ENCODE measurements at regions not wholly inside any gene's neighbourhood (a gene's known extent, or its start where the extent isn't known, plus 50 kb on each side); places are given as distances from the start of the nearest gene placed in this dataset.
A peak's percentile ranks its signal among the peaks of the same experiment; 100 is the strongest.

- Histone ChIP-seq H3K4me3 (no peak overlapping the region), H3K9me3 (no peaks in the 10 kb centered on the region), H3K27ac (no peak overlapping the region), H3K4me1 (no peaks in the 10 kb centered on the region), H3K27me3 (no peaks in the 10 kb centered on the region), H3K36me3 (no peaks in the 10 kb centered on the region)
- DNase-seq, result no peak
- intact Hi-C loops (cut with DNase I; ENCODE audit: low total_unique reads), result no loop called here
- no peak for TF ChIP-seq POLR2A (IDR thresholded peaks at IDR 0.05)
- no peak for TF ChIP-seq EP300 (IDR thresholded peaks at IDR 0.05)
- TF ChIP-seq, protein P1, sequence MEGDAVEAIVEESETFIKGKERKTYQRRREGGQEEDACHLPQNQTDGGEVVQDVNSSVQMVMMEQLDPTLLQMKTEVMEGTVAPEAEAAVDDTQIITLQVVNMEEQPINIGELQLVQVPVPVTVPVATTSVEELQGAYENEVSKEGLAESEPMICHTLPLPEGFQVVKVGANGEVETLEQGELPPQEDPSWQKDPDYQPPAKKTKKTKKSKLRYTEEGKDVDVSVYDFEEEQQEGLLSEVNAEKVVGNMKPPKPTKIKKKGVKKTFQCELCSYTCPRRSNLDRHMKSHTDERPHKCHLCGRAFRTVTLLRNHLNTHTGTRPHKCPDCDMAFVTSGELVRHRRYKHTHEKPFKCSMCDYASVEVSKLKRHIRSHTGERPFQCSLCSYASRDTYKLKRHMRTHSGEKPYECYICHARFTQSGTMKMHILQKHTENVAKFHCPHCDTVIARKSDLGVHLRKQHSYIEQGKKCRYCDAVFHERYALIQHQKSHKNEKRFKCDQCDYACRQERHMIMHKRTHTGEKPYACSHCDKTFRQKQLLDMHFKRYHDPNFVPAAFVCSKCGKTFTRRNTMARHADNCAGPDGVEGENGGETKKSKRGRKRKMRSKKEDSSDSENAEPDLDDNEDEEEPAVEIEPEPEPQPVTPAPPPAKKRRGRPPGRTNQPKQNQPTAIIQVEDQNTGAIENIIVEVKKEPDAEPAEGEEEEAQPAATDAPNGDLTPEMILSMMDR (IDR thresholded peaks at IDR 0.05), result no peak
- WGBS, 5 donors, result 35 to 63% (median 42%) methylated on average over 3 of the region's 3 CpGs
Measured at GRCh38 chr4:116942315-116942714, 143.1 kb downstream of the TRAM1L1 start.

DNA sequence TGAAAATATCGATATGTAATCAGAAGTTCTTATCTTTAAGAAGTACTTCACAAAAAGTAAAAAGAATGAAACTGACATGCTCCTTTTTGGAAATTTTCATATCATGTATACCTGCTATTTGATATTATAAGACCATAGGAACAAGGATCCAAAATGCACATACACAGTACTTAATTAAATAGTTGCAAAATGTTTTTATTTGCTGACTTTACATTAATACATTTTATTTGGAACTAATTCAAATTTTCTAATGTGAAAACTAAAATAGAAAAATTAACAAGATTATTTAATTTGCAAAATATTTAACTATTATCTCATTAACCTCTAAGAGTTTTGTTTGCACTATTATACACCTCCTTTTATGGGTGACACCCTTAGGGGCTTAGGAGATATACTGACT is 155.0 kb downstream of the TRAM1L1 start:
- 79 to 93% (median 91%) methylated on average over 1 of the region's 1 CpG for WGBS, 5 donors
- intact Hi-C loops (cut with DNase I; ENCODE audit: low total_unique reads), result no loop called here
- TF ChIP-seq, protein P1 (IDR thresholded peaks at IDR 0.05), result no peak
- TF ChIP-seq POLR2AphosphoS5 (IDR thresholded peaks at IDR 0.05) (no peak), POLR2A (IDR thresholded peaks at IDR 0.05) (no peak), EP300 (IDR thresholded peaks at IDR 0.05) (no peak)
- H3K9me3 ChIP-seq, result no peaks in the 10 kb centered on the region
- H3K27me3 ChIP-seq, result peaks cover 0 to 11% (median 9%) of the 10 kb centered on the region in 3 donors
- no peak for DNase-seq
- H3K4me3 ChIP-seq, result no peak overlapping the region
- H3K4me1 ChIP-seq, result peaks cover 0 to 11% (median 9%) of the 10 kb centered on the region in 4 donors
- H3K36me3 ChIP-seq, result no peaks in the 10 kb centered on the region
- H3K27ac ChIP-seq, result no peak overlapping the region

- Histone ChIP-seq H3K4me1 (peaks cover 0 to 15% (median 11%) of the 10 kb centered on the region in 4 donors), H3K9me3 (no peaks in the 10 kb centered on the region), H3K4me3 (no peak overlapping the region), H3K27me3 (peaks cover 0 to 13% (median 11%) of the 10 kb centered on the region in 3 donors), H3K27ac (no peak overlapping the region), H3K36me3 (no peaks in the 10 kb centered on the region)
- WGBS, 5 donors, result 82 to 96% (median 90%) methylated on average over 2 of the region's 2 CpGs
- intact Hi-C loops (cut with DNase I; ENCODE audit: low total_unique reads), result no loop called here
- DNase-seq, result peak in 1 of 2 donors; percentile 12
- TF ChIP-seq EP300 (IDR thresholded peaks at IDR 0.05), result no peak
- no peak for TF ChIP-seq POLR2AphosphoS5 (IDR thresholded peaks at IDR 0.05)
- no peak for TF ChIP-seq POLR2A (IDR thresholded peaks at IDR 0.05)
- TF ChIP-seq, protein P1 (IDR thresholded peaks at IDR 0.05), result no peak
Measured at GRCh38 chr4:116926631-116927295, 158.6 kb downstream of the TRAM1L1 start.

DNA sequence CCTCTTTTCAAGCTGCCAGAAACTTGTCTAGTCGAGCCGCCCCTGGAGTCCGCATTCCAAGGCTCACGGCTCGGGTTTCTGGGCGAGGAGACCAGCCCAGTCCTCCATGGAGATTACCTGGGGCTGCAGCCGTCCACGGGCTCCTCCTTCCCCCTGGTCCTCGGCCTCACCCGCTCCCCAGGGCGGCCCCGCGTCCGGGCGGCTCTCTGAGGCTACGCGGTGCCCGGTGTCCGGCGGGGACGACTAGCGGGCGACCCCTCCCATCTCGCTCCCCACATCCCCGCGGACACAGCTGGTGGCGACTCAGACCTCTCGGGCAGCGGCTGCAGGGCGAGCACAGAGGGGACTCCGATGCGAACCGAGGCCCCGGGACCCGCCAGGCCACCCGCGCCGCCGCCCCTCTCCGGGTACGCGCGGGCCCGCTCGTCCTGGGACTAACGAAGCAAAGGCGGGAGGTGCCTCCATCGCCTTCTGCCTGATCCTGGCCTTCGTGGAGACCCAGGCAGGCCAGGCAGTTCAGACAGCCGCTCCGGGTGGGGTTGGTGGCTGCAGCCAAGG is 159.4 kb downstream of the TRAM1L1 start:
- WGBS, 5 donors, result 0 to 7% (median 7%) methylated on average over 8 to 51 of the region's 51 CpGs
- Histone ChIP-seq H3K27ac (no peak overlapping the region), H3K9me3 (no peaks in the 10 kb centered on the region), H3K4me3 (peak overlapping the region; percentile 32 to 45 (median 44)), H3K4me1 (peaks cover 0 to 15% (median 11%) of the 10 kb centered on the region in 4 donors), H3K36me3 (no peaks in the 10 kb centered on the region), H3K27me3 (peaks cover 0 to 13% (median 11%) of the 10 kb centered on the region in 3 donors)
- intact Hi-C loops (cut with DNase I; ENCODE audit: low total_unique reads), result no loop called here
- peak; percentile 39 to 55 for DNase-seq
- no peak for TF ChIP-seq POLR2A (IDR thresholded peaks at IDR 0.05)
- no peak for TF ChIP-seq POLR2AphosphoS5 (IDR thresholded peaks at IDR 0.05)
- TF ChIP-seq EP300 (IDR thresholded peaks at IDR 0.05), result no peak

DNA sequence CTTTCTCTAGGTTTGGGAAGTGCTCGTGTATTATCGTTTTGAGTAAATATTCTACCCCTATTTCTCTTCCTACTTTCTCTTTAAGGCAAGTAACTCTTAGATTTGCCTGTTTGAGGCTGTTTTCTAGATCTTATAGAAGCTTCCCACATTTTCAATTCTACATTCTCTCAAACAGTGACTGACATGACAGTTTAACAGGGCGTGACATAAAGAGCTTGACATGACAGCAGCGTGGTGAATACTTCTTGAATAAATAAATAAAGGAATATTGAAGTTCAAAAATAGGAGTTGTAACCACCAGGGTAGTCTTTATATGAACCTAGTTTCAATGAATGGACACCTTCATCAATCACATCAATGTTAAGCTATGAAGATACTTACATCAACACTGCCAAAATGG is 162.0 kb downstream of the TRAM1L1 start:
- 79 to 94% (median 91%) methylated on average over 4 of the region's 4 CpGs for WGBS, 5 donors
- Histone ChIP-seq H3K27ac (no peak overlapping the region), H3K27me3 (peaks cover 0 to 13% (median 11%) of the 10 kb centered on the region in 3 donors), H3K36me3 (no peaks in the 10 kb centered on the region), H3K4me3 (no peak overlapping the region), H3K9me3 (no peaks in the 10 kb centered on the region), H3K4me1 (peaks cover 0 to 15% (median 11%) of the 10 kb centered on the region in 4 donors)
- DNase-seq, result no peak
- TF ChIP-seq POLR2A (IDR thresholded peaks at IDR 0.05) (no peak), EP300 (IDR thresholded peaks at IDR 0.05) (no peak), POLR2AphosphoS5 (IDR thresholded peaks at IDR 0.05) (no peak)
- TF ChIP-seq, protein P1 (IDR thresholded peaks at IDR 0.05), result no peak
- intact Hi-C loops (cut with DNase I; ENCODE audit: low total_unique reads), result no loop called here
